Activated CD8-positive, alpha-beta T cell treated with anti-CD3 and anti-CD28 coated beads, Interleukin-2, amount 10 ng/mL, durations not matched to agents 7 days and 5 days (primary cell): ENCODE measurements at regions not wholly inside any gene's neighbourhood (a gene's known extent, or its start where the extent isn't known, plus 50 kb on each side); places are given as distances from the start of the nearest gene placed in this dataset.
"Not testable (repeated sequence)": the region's sequence is repeated elsewhere in the genome, so short reads cannot be mapped to it uniquely, and the experiment has no call there.

ENCODE experiments used
- ATAC-seq: fragments of 150-1000 bp; cut with Tn5 transposase; one replicate; pipeline ENCODE4 v1.10.0; 2021; ENCODE audit warnings: moderate library complexity
- CTCF ChIA-PET: fragments of 350-600 bp; sonication (Branson Sonifier 250); formaldehyde crosslinking; loops from one replicate; lab custom pipeline; 2021; ENCODE audit warnings: antibody characterized with exemption; lab: Charles Lee
- POLR2A ChIA-PET: fragments of 350-600 bp; sonication (Branson Sonifier 250); formaldehyde crosslinking; loops from one replicate; lab custom pipeline; 2021; ENCODE audit warnings: antibody characterized with exemption; lab: Charles Lee
- DNase-seq: peaks from one replicate; pipeline ENCODE4 v3.0.0-alpha.2; 2020
- H3K27ac Mint-ChIP-seq: one replicate; pipeline ENCODE4 v1.8.0; 2021; ENCODE audit warnings: mild to moderate bottlenecking, mixed read lengths
- H3K27me3 Mint-ChIP-seq: one replicate; pipeline ENCODE4 v1.8.0; 2021; ENCODE audit warnings: low read depth, mixed read lengths
- H3K36me3 Mint-ChIP-seq: one replicate; pipeline ENCODE4 v1.8.0; 2021; ENCODE audit warnings: low read depth, mixed read lengths
- H3K4me1 Mint-ChIP-seq: one replicate; pipeline ENCODE4 v1.8.0; 2021; ENCODE audit warnings: low read depth, mixed read lengths
- H3K4me3 Mint-ChIP-seq: one replicate; pipeline ENCODE4 v1.8.0; 2021; ENCODE audit warnings: mild to moderate bottlenecking, mixed read lengths
- H3K9me3 Mint-ChIP-seq: one replicate; pipeline ENCODE4 v1.8.0; 2022; ENCODE audit warnings: mixed read lengths; ENCODE audit not compliant: insufficient read depth

GRCh38 chr22:49705216-49705971 lies 122.3 kb downstream of the BRD1 start:
- ATAC-seq (no peak), DNase-seq (no peak)
- no peak overlapping the region for H3K4me3 Mint-ChIP-seq

DNA sequence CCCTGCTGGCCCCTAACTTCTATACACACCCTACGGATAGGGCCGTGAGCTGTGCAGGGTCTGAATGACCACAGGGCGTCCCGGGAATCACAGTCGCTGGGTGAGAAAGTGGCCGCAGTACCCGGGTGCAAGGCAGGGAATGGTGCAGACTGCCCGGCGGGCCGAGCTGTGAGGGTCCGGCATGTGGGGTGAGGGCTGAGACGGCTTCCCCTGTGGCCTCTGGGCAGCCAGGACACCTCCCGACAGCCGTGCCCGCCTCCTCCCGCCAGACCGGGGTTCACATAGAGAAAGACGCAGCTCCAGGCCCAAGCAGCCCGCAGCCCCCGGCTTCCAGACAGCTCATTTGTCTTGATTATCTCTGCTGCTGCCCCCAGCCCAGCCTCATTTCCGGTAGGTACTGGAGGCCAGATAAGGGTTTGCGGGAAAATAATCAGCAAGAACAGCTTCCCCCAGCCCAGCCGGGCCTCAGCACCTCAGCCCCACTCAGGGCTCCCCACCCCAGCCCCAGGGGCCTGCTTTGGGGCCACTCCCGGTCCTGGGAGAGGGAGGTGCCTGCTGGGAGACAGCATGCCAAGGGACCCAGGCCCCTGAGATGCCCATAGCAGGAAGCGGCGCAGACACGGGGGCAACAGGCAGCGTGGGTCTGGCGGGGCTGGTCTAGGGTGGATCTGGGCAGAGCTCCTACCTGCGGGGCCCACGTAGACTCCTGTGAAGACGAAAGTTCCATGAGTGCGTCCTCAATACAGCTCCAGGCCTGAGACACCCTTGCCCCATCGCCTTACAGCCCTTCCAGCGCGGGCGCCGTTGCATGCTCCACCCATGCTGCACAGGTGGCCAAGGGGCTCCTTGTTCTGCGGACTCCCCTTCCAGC lies 123.1 kb downstream of the BRD1 start:
- POLR2A ChIA-PET = no interaction called here
- Mint-ChIP-seq H3K9me3 (peaks cover 7% of the 10 kb centered on the region), H3K4me1 (no peaks in the 10 kb centered on the region), H3K36me3 (no peaks in the 10 kb centered on the region), H3K27me3 (peaks cover 20% of the 10 kb centered on the region), H3K4me3 (no peak overlapping the region), H3K27ac (no peak overlapping the region)
- ATAC-seq = no peak
- DNase-seq = no peak
- CTCF ChIA-PET = no interaction called here

More at GRCh38 chr22:49705216-49705971, 122.3 kb downstream of the BRD1 start:
- ChIA-PET CTCF (no interaction called here), POLR2A (no interaction called here)
- Mint-ChIP-seq H3K27ac (no peak overlapping the region), H3K4me1 (no peaks in the 10 kb centered on the region), H3K36me3 (no peaks in the 10 kb centered on the region), H3K9me3 (peaks cover 11% of the 10 kb centered on the region), H3K27me3 (peaks cover 20% of the 10 kb centered on the region)

GRCh38 chr22:49703990-49704344 lies 123.7 kb downstream of the BRD1 start:
- POLR2A ChIA-PET = no interaction called here
- Mint-ChIP-seq H3K9me3 (peaks cover 7% of the 10 kb centered on the region), H3K36me3 (no peaks in the 10 kb centered on the region), H3K27me3 (peaks cover 20% of the 10 kb centered on the region), H3K4me3 (no peak overlapping the region), H3K27ac (no peak overlapping the region), H3K4me1 (no peaks in the 10 kb centered on the region)
- ATAC-seq (no peak), DNase-seq (no peak)
- CTCF ChIA-PET = no interaction called here

DNA sequence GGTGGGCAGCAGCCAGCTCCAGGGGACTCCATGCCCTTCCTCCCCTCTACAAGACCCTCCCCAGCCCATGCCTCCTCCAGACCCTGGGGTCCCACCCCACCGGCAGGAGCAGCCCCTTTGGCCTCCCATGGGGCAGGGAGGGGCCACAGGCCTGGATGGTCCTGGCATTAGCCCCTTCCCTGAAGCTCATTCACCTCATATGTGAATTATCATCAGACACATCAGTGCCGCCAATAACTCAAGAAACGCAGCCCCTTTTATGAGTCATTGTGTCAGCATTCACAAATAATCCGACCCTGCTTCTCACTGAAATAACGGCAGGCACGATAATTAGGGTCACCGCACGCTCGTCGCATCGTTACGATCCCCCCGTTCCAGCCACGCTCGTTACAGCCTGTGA lies 124.2 kb downstream of the BRD1 start:
- Mint-ChIP-seq H3K9me3 (peaks cover 7% of the 10 kb centered on the region), H3K27ac (no peak overlapping the region), H3K27me3 (peaks cover 20% of the 10 kb centered on the region), H3K4me3 (no peak overlapping the region), H3K4me1 (no peaks in the 10 kb centered on the region), H3K36me3 (no peaks in the 10 kb centered on the region)
- POLR2A ChIA-PET = no interaction called here
- ATAC-seq (no peak), DNase-seq (no peak)
- CTCF ChIA-PET = no interaction called here

- ATAC-seq = no peak
- Mint-ChIP-seq H3K9me3 (peaks cover 11% of the 10 kb centered on the region), H3K4me1 (no peaks in the 10 kb centered on the region), H3K4me3 (no peak overlapping the region), H3K27me3 (peaks cover 20% of the 10 kb centered on the region), H3K36me3 (no peaks in the 10 kb centered on the region), H3K27ac (no peak overlapping the region)
- ChIA-PET CTCF (interaction anchor here (0.6 to 1.5 kb wide), 4 partner anchors 11 to 35 kb away, joined by 3 to 5 read pairs (median 4); no protein-coding TSS in a partner anchor), POLR2A (no interaction called here)
- no peak for DNase-seq
Measured at GRCh38 chr22:49702068-49702397, 125.6 kb downstream of the BRD1 start.

GRCh38 chr22:49701380-49702067 lies 126.1 kb downstream of the BRD1 start:
- ATAC-seq = no peak
- Mint-ChIP-seq H3K27ac (no peak overlapping the region), H3K9me3 (peaks cover 11% of the 10 kb centered on the region), H3K4me1 (no peaks in the 10 kb centered on the region), H3K4me3 (no peak overlapping the region), H3K36me3 (no peaks in the 10 kb centered on the region), H3K27me3 (peaks cover 18% of the 10 kb centered on the region)
- CTCF ChIA-PET = interaction anchor here (0.6 to 1.5 kb wide), 5 partner anchors 10 to 35 kb away, joined by 3 to 5 read pairs (median 4); no protein-coding TSS in a partner anchor
- POLR2A ChIA-PET = no interaction called here
- DNase-seq = no peak

- POLR2A ChIA-PET = no interaction called here
- DNase-seq = no peak
Measured at GRCh38 chr22:49699928-49700498, 127.7 kb downstream of the BRD1 start.

GRCh38 chr22:49699476-49699875 lies 128.2 kb downstream of the BRD1 start:
- Mint-ChIP-seq H3K36me3 (no peaks in the 10 kb centered on the region), H3K27me3 (peaks cover 15% of the 10 kb centered on the region), H3K27ac (no peak overlapping the region), H3K4me1 (no peaks in the 10 kb centered on the region), H3K4me3 (no peak overlapping the region), H3K9me3 (peaks cover 11% of the 10 kb centered on the region)
- ChIA-PET CTCF (no interaction called here), POLR2A (no interaction called here)
- DNase-seq (no peak), ATAC-seq (no peak)

More at GRCh38 chr22:49699928-49700498, 127.7 kb downstream of the BRD1 start:
- ATAC-seq = no peak
- Mint-ChIP-seq H3K36me3 (no peaks in the 10 kb centered on the region), H3K9me3 (peaks cover 11% of the 10 kb centered on the region), H3K4me3 (no peak overlapping the region), H3K27ac (no peak overlapping the region), H3K4me1 (no peaks in the 10 kb centered on the region), H3K27me3 (peaks cover 15% of the 10 kb centered on the region)
- CTCF ChIA-PET = no interaction called here

DNA sequence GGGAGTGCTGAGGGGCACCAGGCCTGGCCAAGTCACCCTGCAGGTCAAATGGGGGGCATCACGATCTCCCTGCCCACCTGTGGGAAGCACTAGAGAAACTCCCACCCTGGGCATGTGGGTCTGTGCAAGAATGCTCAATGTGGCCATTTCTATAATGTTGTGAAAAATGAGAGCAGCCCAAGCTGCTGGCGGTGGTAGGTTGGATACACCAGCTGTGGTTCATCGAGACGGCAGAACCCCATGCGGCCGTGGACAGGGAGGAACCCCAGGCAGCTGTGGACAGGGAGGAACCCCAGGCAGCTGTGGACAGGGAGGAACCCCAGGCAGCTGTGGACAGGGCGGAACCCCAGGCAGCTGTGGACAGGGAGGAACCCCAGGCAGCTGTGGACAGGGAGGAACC lies 129.1 kb downstream of the BRD1 start:
- H3K4me3 Mint-ChIP-seq, POLR2A ChIA-PET, DNase-seq, ATAC-seq, H3K4me1 Mint-ChIP-seq, H3K36me3 Mint-ChIP-seq, H3K27ac Mint-ChIP-seq, CTCF ChIA-PET: not testable (repeated sequence)
- Mint-ChIP-seq H3K9me3 (peaks cover 11% of the 10 kb centered on the region), H3K27me3 (peaks cover 11% of the 10 kb centered on the region)

DNA sequence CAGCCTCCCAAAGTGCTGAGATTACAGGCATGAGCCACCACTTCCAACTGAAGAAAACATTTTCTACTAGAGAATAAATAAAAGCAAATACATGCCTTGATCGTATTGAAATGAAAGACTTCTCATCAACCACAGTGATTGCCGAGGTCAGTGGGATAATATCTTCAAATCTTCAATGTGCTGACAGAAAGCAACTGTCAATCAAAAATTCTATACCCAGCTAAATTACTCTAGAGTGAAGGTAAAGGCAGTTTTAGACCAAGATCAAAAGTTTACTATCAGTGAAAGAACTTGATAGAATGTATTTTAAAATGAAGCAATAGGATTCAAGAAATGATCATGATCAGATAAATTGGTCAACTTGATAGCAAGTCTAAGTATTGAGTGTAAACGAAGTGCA lies 130.6 kb downstream of the BRD1 start:
- CTCF ChIA-PET = no interaction called here
- Mint-ChIP-seq H3K4me3 (no peak overlapping the region), H3K27ac (no peak overlapping the region), H3K4me1 (no peaks in the 10 kb centered on the region), H3K27me3 (peaks cover 4% of the 10 kb centered on the region), H3K9me3 (peaks cover 11% of the 10 kb centered on the region), H3K36me3 (no peaks in the 10 kb centered on the region)
- ATAC-seq = no peak
- POLR2A ChIA-PET = no interaction called here
- no peak for DNase-seq

GRCh38 chr22:49694462-49695260 lies 133.0 kb downstream of the BRD1 start:
- Mint-ChIP-seq H3K27me3 (peaks cover 2% of the 10 kb centered on the region), H3K36me3 (no peaks in the 10 kb centered on the region), H3K4me3 (no peak overlapping the region), H3K4me1 (no peaks in the 10 kb centered on the region), H3K9me3 (peaks cover 3% of the 10 kb centered on the region), H3K27ac (no peak overlapping the region)
- CTCF ChIA-PET = no interaction called here
- no peak for DNase-seq
- POLR2A ChIA-PET = no interaction called here
- ATAC-seq = no peak
